Sigmoid colon (tissue), 6 donors: ENCODE measurements at regions not wholly inside any gene's neighbourhood (a gene's known extent, or its start where the extent isn't known, plus 50 kb on each side); places are given as distances from the start of the nearest gene placed in this dataset.

Experiments used
- DNase-seq: peaks from one replicate; pipeline ENCODE4 v3.0.0-alpha.2; 2019
- H3K27ac ChIP-seq, 4 donors: fragments of 200-600 bp; sonication (generic); one replicate each; pipeline ENCODE4 v1.5.1; 2016 to 2019; ENCODE audit warnings: mild to moderate bottlenecking in 1 of 4
- H3K27me3 ChIP-seq, 3 donors: fragments of 200-600 bp; sonication (generic); one replicate each; pipeline ENCODE4 v1.5.1; 2019; ENCODE audit warnings: mild to moderate bottlenecking in 1 of 3
- H3K36me3 ChIP-seq, 4 donors: fragments of 200-600 bp; sonication (generic); one replicate each; pipeline ENCODE4 v1.5.1; 2016 to 2019
- H3K4me1 ChIP-seq, 4 donors: fragments of 200-600 bp; sonication (generic); one replicate each; pipeline ENCODE4 v1.5.1; 2017 to 2019
- H3K4me3 ChIP-seq, 4 donors: fragments of 200-600 bp; sonication (generic); one replicate each; pipeline ENCODE4 v1.5.1; 2017 to 2019; ENCODE audit warnings: mild to moderate bottlenecking in 2 of 4, moderate library complexity in 1 of 4
- H3K9me3 ChIP-seq, 4 donors: fragments of 200-600 bp in 3 of 4; sonication (generic) in 3 of 4; one replicate each; pipeline versions ENCODE4 v1.5.1 to v1.6.1; 2013 to 2019
- CTCF ChIP-seq, 4 experiments: fragments of 450-650 bp in 3 of 4; fragments of 200-600 bp in 1 of 4; IDR thresholded peaks; one replicate each; pipeline ENCODE4 v1.5.1; 2016 to 2019; ENCODE audit warnings: antibody characterized with exemption in 4 of 4, mild to moderate bottlenecking in 3 of 4, moderate library complexity in 2 of 4
- EP300 ChIP-seq, 4 donors: sonication (generic); formaldehyde crosslinking; IDR thresholded peaks; one replicate each; pipeline ENCODE4 v1.6.1; 2017; ENCODE audit warnings: antibody characterized with exemption in 4 of 4
- POLR2A ChIP-seq, 2 donors: fragments of 450-650 bp; IDR thresholded peaks; one replicate each; pipeline ENCODE4 v1.6.1; 2016; ENCODE audit warnings: antibody characterized with exemption in 2 of 2, mild to moderate bottlenecking in 2 of 2, moderate library complexity in 2 of 2
- POLR2AphosphoS5 ChIP-seq, 4 donors: sonication (generic); formaldehyde crosslinking; IDR thresholded peaks; one replicate each; pipeline ENCODE4 v1.6.1; 2017; ENCODE audit warnings: antibody characterized with exemption in 4 of 4
- WGBS, 2 donors: extraction: QIAGEN DNeasy Blood & Tissue Kit; methylation state at CpG; one replicate each; pipeline ENCODE4 v1.1.7; 2013; 5-methylcytosine and 5-hydroxymethylcytosine counted together
- intact Hi-C: fragments of 100-400 bp; cut with DNase I; formaldehyde crosslinking; loops from one replicate; pipeline ENCODE4 v1.15.1; 2023
- donor health status: healthy with polysubstance abuse.
- donor health status: healthy.

- Histone ChIP-seq H3K36me3 (no peaks in the 10 kb centered on the region), H3K27me3 (no peaks in the 10 kb centered on the region), H3K4me3 (no peak overlapping the region), H3K9me3 (no peaks in the 10 kb centered on the region), H3K4me1 (no peaks in the 10 kb centered on the region), H3K27ac (no peak overlapping the region)
- WGBS, 2 donors, result 88% methylated on average over 22 of the region's 22 CpGs
- TF ChIP-seq POLR2A (IDR thresholded peaks at IDR 0.05) (no peak), POLR2AphosphoS5 (IDR thresholded peaks at IDR 0.05) (no peak), EP300 (IDR thresholded peaks at IDR 0.05) (no peak), CTCF (IDR thresholded peaks at IDR 0.05) (no peak)
- DNase-seq, result no peak
- intact Hi-C loops, result no loop called here
Observed at GRCh38 chr10:131844529-131845084, 56.2 kb upstream of the PPP2R2D start.

- no peaks in the 10 kb centered on the region for H3K27me3 ChIP-seq
- TF ChIP-seq EP300 (IDR thresholded peaks at IDR 0.05) (no peak), CTCF (IDR thresholded peaks at IDR 0.05) (no peak), POLR2AphosphoS5 (IDR thresholded peaks at IDR 0.05) (no peak), POLR2A (IDR thresholded peaks at IDR 0.05) (no peak)
- H3K27ac ChIP-seq, result no peak overlapping the region
- H3K9me3 ChIP-seq, result no peaks in the 10 kb centered on the region
- intact Hi-C loops, result no loop called here
- H3K4me1 ChIP-seq, result no peaks in the 10 kb centered on the region
- no peaks in the 10 kb centered on the region for H3K36me3 ChIP-seq
- no peak for DNase-seq
- 82 to 89% methylated on average over 26 of the region's 26 CpGs for WGBS, 2 donors
- no peak overlapping the region for H3K4me3 ChIP-seq
Observed at GRCh38 chr10:131845505-131846239, 55.1 kb upstream of the PPP2R2D start.

GRCh38 chr10:131846240-131847101 lies 54.3 kb upstream of the PPP2R2D start:
- intact Hi-C loops, result no loop called here
- DNase-seq, result no peak
- no peaks in the 10 kb centered on the region for H3K36me3 ChIP-seq

GRCh38 chr10:131847241-131847783 lies 53.5 kb upstream of the PPP2R2D start:
- DNase-seq, result no peak
- Histone ChIP-seq H3K36me3 (no peaks in the 10 kb centered on the region), H3K9me3 (no peaks in the 10 kb centered on the region), H3K27me3 (no peaks in the 10 kb centered on the region), H3K27ac (no peak overlapping the region), H3K4me1 (no peaks in the 10 kb centered on the region), H3K4me3 (no peak overlapping the region)
- intact Hi-C loops, result no loop called here
- TF ChIP-seq POLR2A (IDR thresholded peaks at IDR 0.05), result no peak
- TF ChIP-seq CTCF (IDR thresholded peaks at IDR 0.05), result no peak
- no peak for TF ChIP-seq POLR2AphosphoS5 (IDR thresholded peaks at IDR 0.05)
- 78 to 82% methylated on average over 25 of the region's 25 CpGs for WGBS, 2 donors

More at GRCh38 chr10:131846240-131847101, 54.3 kb upstream of the PPP2R2D start:
- H3K27ac ChIP-seq, result no peak overlapping the region
- H3K4me1 ChIP-seq, result no peaks in the 10 kb centered on the region
- 36 to 70% methylated on average over 26 of the region's 26 CpGs for WGBS, 2 donors
- no peak for TF ChIP-seq CTCF (IDR thresholded peaks at IDR 0.05)
- TF ChIP-seq EP300 (IDR thresholded peaks at IDR 0.05), result no peak
- TF ChIP-seq POLR2AphosphoS5 (IDR thresholded peaks at IDR 0.05), result no peak
- TF ChIP-seq POLR2A (IDR thresholded peaks at IDR 0.05), result no peak
- H3K27me3 ChIP-seq, result no peaks in the 10 kb centered on the region
- no peak overlapping the region for H3K4me3 ChIP-seq
- H3K9me3 ChIP-seq, result no peaks in the 10 kb centered on the region
